Mesothelial cell of epicardium (in vitro differentiated cells): ENCODE measurements at regions not wholly inside any gene's neighbourhood (a gene's known extent, or its start where the extent isn't known, plus 50 kb on each side); places are given as distances from the start of the nearest gene placed in this dataset.

Experiments used
- DNase-seq, 2 experiments: peaks; one replicate each; pipeline ENCODE4 v3.0.0; 2021; ENCODE audit warnings: low spot score in 2 of 2; ENCODE audit not compliant: unreplicated experiment in 2 of 2
- H3K27ac Mint-ChIP-seq: 2 replicates; pipeline ENCODE4 v1.8.0; 2021; ENCODE audit warnings: mixed read lengths
- H3K27me3 Mint-ChIP-seq: 2 replicates; pipeline ENCODE4 v1.8.0; 2021; ENCODE audit warnings: low read depth, mixed read lengths
- H3K36me3 Mint-ChIP-seq: 2 replicates; pipeline ENCODE4 v1.8.0; 2021; ENCODE audit warnings: mixed read lengths
- H3K4me1 Mint-ChIP-seq: 2 replicates; pipeline ENCODE4 v1.8.0; 2021; ENCODE audit warnings: mixed read lengths
- H3K4me3 Mint-ChIP-seq: 2 replicates; pipeline ENCODE4 v1.8.0; 2021; ENCODE audit warnings: mild to moderate bottlenecking, moderate library complexity, mixed read lengths
- H3K9me3 Mint-ChIP-seq: 2 replicates; pipeline ENCODE4 v1.8.0; 2021; ENCODE audit warnings: mixed read lengths
- CTCF ChIP-seq: fragments of 200-600 bp; sonication (generic); IDR thresholded peaks from one replicate; pipeline ENCODE4 v1.5.0; 2021; ENCODE audit warnings: antibody characterized with exemption; ENCODE audit not compliant: unreplicated experiment

GRCh38 chrX:9379697-9380551 lies 84.9 kb upstream of the TBL1X start:
- peaks cover 27% of the 10 kb centered on the region for H3K9me3 Mint-ChIP-seq
- no peaks in the 10 kb centered on the region for H3K27me3 Mint-ChIP-seq
- H3K4me1 Mint-ChIP-seq: no peaks in the 10 kb centered on the region
- no peak overlapping the region for H3K27ac Mint-ChIP-seq
- no peak overlapping the region for H3K4me3 Mint-ChIP-seq
- H3K36me3 Mint-ChIP-seq: no peaks in the 10 kb centered on the region
- TF ChIP-seq CTCF: no peak
- no peak for DNase-seq

GRCh38 chrX:9383655-9384054 lies 81.2 kb upstream of the TBL1X start:
- no peaks in the 10 kb centered on the region for H3K27me3 Mint-ChIP-seq

GRCh38 chrX:9388450-9388849 lies 76.4 kb upstream of the TBL1X start:
- H3K9me3 Mint-ChIP-seq: peaks cover 18% of the 10 kb centered on the region
- no peaks in the 10 kb centered on the region for H3K27me3 Mint-ChIP-seq
- TF ChIP-seq CTCF: no peak
- H3K4me1 Mint-ChIP-seq: no peaks in the 10 kb centered on the region
- no peak overlapping the region for H3K27ac Mint-ChIP-seq
- no peaks in the 10 kb centered on the region for H3K36me3 Mint-ChIP-seq
- H3K4me3 Mint-ChIP-seq: no peak overlapping the region
- no peak for DNase-seq

More at GRCh38 chrX:9383655-9384054, 81.2 kb upstream of the TBL1X start:
- Mint-ChIP-seq H3K27ac (no peak overlapping the region), H3K36me3 (no peaks in the 10 kb centered on the region), H3K9me3 (peaks cover 2% of the 10 kb centered on the region), H3K4me1 (no peaks in the 10 kb centered on the region), H3K4me3 (no peak overlapping the region)
- TF ChIP-seq CTCF: no peak
- no peak for DNase-seq

- peaks cover 18% of the 10 kb centered on the region for H3K9me3 Mint-ChIP-seq
- H3K27me3 Mint-ChIP-seq: no peaks in the 10 kb centered on the region
These were observed 74.7 kb upstream of the TBL1X start for GRCh38 chrX:9390121-9390520.

GRCh38 chrX:9390693-9391368 lies 74.0 kb upstream of the TBL1X start:
- Mint-ChIP-seq H3K36me3 (no peaks in the 10 kb centered on the region), H3K9me3 (peaks cover 18% of the 10 kb centered on the region), H3K27me3 (no peaks in the 10 kb centered on the region), H3K4me3 (no peak overlapping the region), H3K27ac (no peak overlapping the region), H3K4me1 (no peaks in the 10 kb centered on the region)
- no peak for TF ChIP-seq CTCF
- DNase-seq: no peak

More at GRCh38 chrX:9390121-9390520, 74.7 kb upstream of the TBL1X start:
- Mint-ChIP-seq H3K4me1 (no peaks in the 10 kb centered on the region), H3K36me3 (no peaks in the 10 kb centered on the region), H3K27ac (no peak overlapping the region), H3K4me3 (no peak overlapping the region)
- TF ChIP-seq CTCF: no peak
- DNase-seq: no peak
